Endothelial cell (in vitro differentiated cells): ENCODE measurements at regions not wholly inside any gene's neighbourhood (a gene's known extent, or its start where the extent isn't known, plus 50 kb on each side); places are given as distances from the start of the nearest gene placed in this dataset.

Source experiments
- DNase-seq: peaks from one replicate; pipeline ENCODE4 v3.0.0; 2021; ENCODE audit warnings: low spot score
- H3K27ac Mint-ChIP-seq: one replicate; pipeline ENCODE4 v1.8.0; 2021; ENCODE audit warnings: mixed read lengths, inconsistent platforms; ENCODE audit not compliant: unreplicated experiment
- H3K27me3 Mint-ChIP-seq: one replicate; pipeline ENCODE4 v1.8.0; 2021; ENCODE audit warnings: mild to moderate bottlenecking, moderate library complexity, mixed read lengths, inconsistent platforms; ENCODE audit not compliant: unreplicated experiment
- H3K36me3 Mint-ChIP-seq: one replicate; pipeline ENCODE4 v1.8.0; 2021; ENCODE audit warnings: mild to moderate bottlenecking, low read depth, mixed read lengths, inconsistent platforms; ENCODE audit not compliant: unreplicated experiment
- H3K4me1 Mint-ChIP-seq: one replicate; pipeline ENCODE4 v1.8.0; 2021; ENCODE audit warnings: mild to moderate bottlenecking, mixed read lengths, inconsistent platforms; ENCODE audit not compliant: unreplicated experiment
- H3K4me3 Mint-ChIP-seq: one replicate; pipeline ENCODE4 v1.8.0; 2021; ENCODE audit warnings: mild to moderate bottlenecking, mixed read lengths, inconsistent platforms; ENCODE audit not compliant: unreplicated experiment
- H3K9me3 Mint-ChIP-seq: one replicate; pipeline ENCODE4 v1.8.0; 2021; ENCODE audit warnings: mixed read lengths, inconsistent platforms; ENCODE audit not compliant: unreplicated experiment
- CTCF ChIP-seq: fragments of 200-600 bp; sonication (generic); IDR thresholded peaks from one replicate; pipeline ENCODE4 v1.5.0; 2021; ENCODE audit warnings: antibody characterized with exemption; ENCODE audit not compliant: unreplicated experiment

GRCh38 chr5:125384071-125384470, 637.6 kb upstream of the ZNF608 start:
- H3K27ac Mint-ChIP-seq: no peak overlapping the region
- TF ChIP-seq CTCF: no peak
- H3K4me3 Mint-ChIP-seq: no peak overlapping the region
- no peaks in the 10 kb centered on the region for H3K4me1 Mint-ChIP-seq
- no peaks in the 10 kb centered on the region for H3K27me3 Mint-ChIP-seq
- H3K9me3 Mint-ChIP-seq: no peaks in the 10 kb centered on the region
- DNase-seq: no peak
- no peaks in the 10 kb centered on the region for H3K36me3 Mint-ChIP-seq

- no peak for DNase-seq
- Mint-ChIP-seq H3K27me3 (no peaks in the 10 kb centered on the region), H3K4me3 (no peak overlapping the region), H3K36me3 (no peaks in the 10 kb centered on the region), H3K4me1 (no peaks in the 10 kb centered on the region), H3K27ac (no peak overlapping the region), H3K9me3 (no peaks in the 10 kb centered on the region)
- no peak for TF ChIP-seq CTCF
Observed at GRCh38 chr5:125390326-125390725, 643.9 kb upstream of the ZNF608 start.

GRCh38 chr5:125393221-125393815, 646.9 kb upstream of the ZNF608 start:
- Mint-ChIP-seq H3K4me3 (no peak overlapping the region), H3K36me3 (no peaks in the 10 kb centered on the region)
- TF ChIP-seq CTCF: no peak

GRCh38 chr5:125394661-125395280, 648.3 kb upstream of the ZNF608 start:
- no peak for TF ChIP-seq CTCF
- Mint-ChIP-seq H3K4me3 (no peak overlapping the region), H3K27ac (no peak overlapping the region), H3K4me1 (no peaks in the 10 kb centered on the region), H3K36me3 (no peaks in the 10 kb centered on the region), H3K9me3 (no peaks in the 10 kb centered on the region), H3K27me3 (no peaks in the 10 kb centered on the region)
- DNase-seq: no peak

More at GRCh38 chr5:125393221-125393815, 646.9 kb upstream of the ZNF608 start:
- DNase-seq: no peak
- no peaks in the 10 kb centered on the region for H3K27me3 Mint-ChIP-seq
- H3K4me1 Mint-ChIP-seq: no peaks in the 10 kb centered on the region
- H3K27ac Mint-ChIP-seq: no peak overlapping the region
- H3K9me3 Mint-ChIP-seq: no peaks in the 10 kb centered on the region

GRCh38 chr5:125396462-125396861, 650.0 kb upstream of the ZNF608 start:
- Mint-ChIP-seq H3K4me1 (no peaks in the 10 kb centered on the region), H3K27me3 (no peaks in the 10 kb centered on the region), H3K27ac (no peak overlapping the region), H3K4me3 (no peak overlapping the region), H3K36me3 (no peaks in the 10 kb centered on the region), H3K9me3 (no peaks in the 10 kb centered on the region)
- no peak for TF ChIP-seq CTCF
- DNase-seq: no peak
